Muscle layer of colon (tissue), 2 donors: ENCODE measurements at regions not wholly inside any gene's neighbourhood (a gene's known extent, or its start where the extent isn't known, plus 50 kb on each side); places are given as distances from the start of the nearest gene placed in this dataset.
"Not testable (repeated sequence)": the region's sequence is repeated elsewhere in the genome, so short reads cannot be mapped to it uniquely, and the experiment has no call there.

Source experiments
- H3K27ac ChIP-seq: one replicate; pipeline ENCODE4 v1.7.0; 2013; ENCODE audit warnings: low read depth, mild to moderate bottlenecking, low read length, moderate library complexity
- H3K27me3 ChIP-seq, 2 donors: one replicate each; pipeline ENCODE4 v1.7.0; 2013; ENCODE audit warnings: low read length in 2 of 2, mild to moderate bottlenecking in 2 of 2; ENCODE audit not compliant: insufficient read depth in 2 of 2, control insufficient read depth in 1 of 2
- H3K36me3 ChIP-seq: one replicate; pipeline ENCODE4 v1.7.0; 2013; ENCODE audit warnings: mild to moderate bottlenecking, low read length; ENCODE audit not compliant: insufficient read depth
- H3K4me1 ChIP-seq: one replicate; pipeline ENCODE4 v1.7.0; 2013; ENCODE audit warnings: mild to moderate bottlenecking, low read length; ENCODE audit not compliant: insufficient read depth
- H3K4me3 ChIP-seq, 2 donors: one replicate each; pipeline ENCODE4 v1.7.0; 2013; ENCODE audit warnings: low read length in 2 of 2, low read depth in 1 of 2, mild to moderate bottlenecking in 1 of 2, moderate library complexity in 1 of 2
- H3K9ac ChIP-seq: one replicate; pipeline ENCODE4 v1.7.0; 2013; ENCODE audit warnings: low read length
- H3K9me3 ChIP-seq: one replicate; pipeline ENCODE4 v1.7.0; 2013; ENCODE audit warnings: mild to moderate bottlenecking, low read length
- donor health status: abdominal sarcoma.
- donor health status: Adenocarcinoma of cecum.

DNA sequence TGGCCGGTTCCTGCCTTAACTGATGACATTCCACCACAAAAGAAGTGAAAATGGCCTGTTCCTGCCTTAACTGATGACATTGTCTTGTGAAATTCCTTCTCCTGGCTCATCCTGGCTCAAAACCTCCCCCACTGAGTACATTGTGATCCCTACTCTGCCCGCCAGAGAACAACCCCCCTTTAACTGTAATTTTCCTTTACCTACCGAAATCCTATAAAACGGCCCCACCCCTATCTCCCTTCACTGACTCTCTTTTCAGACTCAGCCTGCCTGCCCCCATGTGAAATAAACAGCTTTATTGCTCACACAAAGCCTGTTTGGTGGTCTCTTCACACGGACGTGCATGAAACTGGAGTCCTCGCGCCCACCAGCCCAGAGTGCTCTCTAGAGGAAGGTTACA, 166.5 kb downstream of the ADRA2C start:
- H3K27ac ChIP-seq, H3K4me1 ChIP-seq, H3K27me3 ChIP-seq, H3K9me3 ChIP-seq, H3K4me3 ChIP-seq, H3K9ac ChIP-seq, H3K36me3 ChIP-seq: not testable (repeated sequence)

DNA sequence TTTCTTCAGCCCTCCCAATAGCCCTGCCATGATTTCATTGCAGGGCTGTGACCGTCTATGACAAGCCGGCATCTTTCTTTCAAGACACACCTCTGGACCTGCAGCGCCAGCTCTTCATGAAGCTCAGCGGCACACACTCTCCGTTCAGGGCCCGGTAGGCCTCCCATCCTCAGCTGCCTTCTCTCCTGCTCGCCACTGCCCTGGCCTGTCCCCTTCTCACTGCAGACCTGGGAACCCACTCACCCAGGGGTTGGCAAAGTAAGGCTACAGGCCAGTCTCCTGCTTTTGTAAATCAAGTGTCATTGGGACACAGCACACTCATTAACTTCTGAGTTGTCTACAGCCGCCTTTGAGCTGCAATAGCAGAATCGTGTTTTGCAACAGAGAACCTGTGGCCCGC, 169.2 kb downstream of the ADRA2C start:
- not testable (repeated sequence) for H3K4me3 ChIP-seq, H3K4me1 ChIP-seq, H3K9ac ChIP-seq, H3K36me3 ChIP-seq, H3K27ac ChIP-seq, H3K27me3 ChIP-seq, H3K9me3 ChIP-seq

DNA sequence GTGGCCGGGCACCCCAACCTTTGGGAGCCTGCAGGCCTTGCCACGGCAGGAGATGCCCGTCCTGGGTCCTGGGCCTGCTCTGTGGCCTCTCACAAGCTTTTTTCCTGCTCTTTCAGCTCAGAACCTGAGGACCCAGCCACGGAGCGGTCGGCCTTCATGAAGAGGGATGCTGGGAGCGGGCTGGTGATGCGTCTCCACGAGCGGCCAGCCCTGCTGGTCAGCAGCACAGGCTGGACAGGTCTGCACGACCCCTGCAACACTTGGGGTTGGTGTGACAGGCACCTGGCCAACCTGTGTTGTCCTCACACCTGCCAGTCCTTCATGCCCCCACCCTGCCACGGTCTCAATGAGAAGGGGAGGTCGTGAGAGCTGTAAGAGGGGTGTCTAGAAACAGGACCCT, 170.0 kb downstream of the ADRA2C start:
- Histone ChIP-seq H3K27me3 (no peaks in the 10 kb centered on the region), H3K9me3 (no peaks in the 10 kb centered on the region), H3K36me3 (no peaks in the 10 kb centered on the region), H3K4me3 (no peak overlapping the region), H3K27ac (no peak overlapping the region), H3K9ac (no peak overlapping the region), H3K4me1 (no peaks in the 10 kb centered on the region)

DNA sequence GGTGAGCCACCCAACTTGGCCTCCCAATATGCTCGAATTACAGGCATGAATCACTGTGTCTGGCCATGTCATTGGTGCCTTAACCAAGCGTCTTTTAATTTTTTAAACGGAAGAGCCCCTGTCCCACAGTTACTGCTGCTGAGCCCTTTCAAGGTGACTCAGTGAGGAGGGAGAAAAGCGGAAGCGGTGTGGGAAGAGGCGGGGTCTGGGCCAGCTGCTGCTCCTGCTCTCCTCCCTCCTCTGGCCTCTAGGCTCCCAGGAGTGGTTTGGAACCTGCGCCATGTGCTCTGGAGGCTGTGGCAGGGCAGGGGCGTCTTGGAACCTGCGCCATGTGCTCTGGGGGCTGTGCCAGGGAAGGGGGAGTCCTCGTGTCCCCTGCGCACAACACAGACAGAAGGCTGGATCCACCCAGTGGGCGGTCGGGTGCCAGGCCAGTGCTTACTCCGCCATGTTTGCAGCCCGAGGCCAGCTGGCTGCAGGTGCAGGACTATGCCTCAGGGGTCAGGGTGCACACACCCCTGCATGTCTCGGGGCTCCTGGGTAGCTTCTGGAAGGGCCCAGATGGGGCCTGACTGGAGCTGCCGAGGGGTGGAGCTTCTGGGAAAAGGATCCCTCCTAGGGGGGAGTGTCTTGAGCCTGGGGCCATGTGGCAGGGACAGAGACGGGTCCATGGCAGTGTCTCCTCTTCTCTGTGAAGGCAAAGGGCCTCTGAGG, 171.8 kb downstream of the ADRA2C start:
- not testable (repeated sequence) for H3K9ac ChIP-seq, H3K9me3 ChIP-seq, H3K27ac ChIP-seq, H3K36me3 ChIP-seq, H3K4me1 ChIP-seq, H3K4me3 ChIP-seq, H3K27me3 ChIP-seq

DNA sequence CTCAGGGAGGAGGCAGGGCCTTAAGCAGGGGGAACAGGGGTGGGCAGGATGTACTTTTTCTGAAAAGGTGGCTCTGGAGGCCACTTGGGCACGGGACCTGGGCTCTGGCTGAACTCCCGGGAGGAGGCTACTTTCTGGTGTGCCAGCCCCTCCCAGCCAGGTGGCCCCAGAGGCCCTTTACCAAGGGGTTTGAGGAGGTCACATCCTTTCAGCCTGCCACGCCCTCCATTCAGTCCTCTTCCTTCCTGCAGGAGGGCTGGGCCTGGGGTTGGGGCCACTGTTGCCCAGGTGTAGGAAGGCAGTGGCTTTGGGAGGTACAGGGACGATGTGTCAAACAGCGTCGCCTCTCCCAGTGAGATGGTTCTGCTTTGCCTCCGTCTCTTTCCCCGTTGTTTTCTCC, 172.5 kb downstream of the ADRA2C start:
- H3K4me1 ChIP-seq, H3K27ac ChIP-seq, H3K4me3 ChIP-seq, H3K27me3 ChIP-seq, H3K9ac ChIP-seq, H3K36me3 ChIP-seq, H3K9me3 ChIP-seq: not testable (repeated sequence)

DNA sequence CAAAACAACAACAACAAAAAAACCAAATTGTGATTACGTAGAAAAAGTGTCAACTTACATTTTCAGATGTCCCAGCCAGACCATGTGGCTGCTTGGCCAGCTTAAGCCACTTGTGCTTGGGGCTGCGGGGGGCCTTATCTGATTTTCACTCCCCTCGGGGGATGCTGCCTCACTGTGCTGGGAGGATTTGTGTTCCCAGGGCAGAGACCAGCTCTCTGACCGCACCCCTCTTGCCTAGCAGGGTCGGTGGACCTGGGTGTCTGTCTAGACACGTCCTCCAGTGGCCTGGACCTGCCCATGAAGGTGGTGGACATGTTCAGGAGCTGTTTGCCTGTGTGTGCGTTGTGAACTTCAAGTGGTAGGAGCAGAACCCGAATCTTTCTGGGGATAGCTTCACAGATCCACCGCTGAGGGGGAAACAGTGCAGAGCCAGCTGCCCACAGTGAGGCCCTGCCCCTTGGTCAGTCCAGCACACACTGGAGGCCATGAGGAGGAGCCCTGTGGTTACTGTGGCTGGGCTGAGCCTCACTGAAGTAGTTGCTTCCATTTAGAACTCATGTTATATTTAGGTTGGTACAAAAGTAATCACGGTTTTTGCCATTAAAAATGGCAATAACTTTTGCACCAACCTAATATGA, 173.9 kb downstream of the ADRA2C start:
- not testable (repeated sequence) for H3K9ac ChIP-seq, H3K27me3 ChIP-seq, H3K4me1 ChIP-seq

DNA sequence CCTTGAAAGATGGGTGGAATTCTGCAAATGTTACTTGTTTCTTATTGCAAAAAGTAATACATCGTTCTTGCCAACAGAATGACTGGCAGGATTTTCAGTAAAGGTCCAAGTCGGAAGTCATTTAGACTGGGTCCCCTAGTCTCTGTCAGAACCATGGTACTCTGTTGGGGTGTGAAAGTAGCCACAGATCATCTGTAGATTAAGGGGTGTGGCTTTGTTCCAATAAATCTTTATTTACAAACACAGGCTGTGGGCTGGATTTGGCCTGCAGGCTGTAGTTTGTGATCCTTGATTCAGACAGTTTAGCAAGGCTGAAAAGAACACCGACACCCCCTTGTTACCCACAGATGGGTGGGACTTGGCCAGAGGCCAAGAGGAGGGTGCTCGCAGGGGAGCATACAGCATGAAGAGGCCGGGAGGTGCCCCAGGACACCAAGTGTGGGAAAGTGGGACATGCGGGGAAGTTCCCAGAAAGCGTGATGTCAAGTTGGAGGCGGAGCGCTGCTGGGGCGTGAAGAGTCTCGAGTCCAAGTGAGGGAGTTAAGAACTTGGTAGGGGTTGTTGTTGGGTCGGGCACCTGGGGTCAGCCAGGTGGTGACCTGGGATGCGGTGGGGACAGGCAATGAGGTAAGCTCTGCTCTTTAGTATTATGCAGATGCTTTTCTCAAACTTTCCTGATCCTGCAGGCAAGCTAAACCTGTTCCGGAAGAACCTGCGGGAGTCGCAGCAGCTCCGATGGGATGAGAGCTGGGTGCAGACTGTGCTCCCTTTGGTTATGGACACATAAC, 175.7 kb downstream of the ADRA2C start:
- not testable (repeated sequence) for H3K27me3 ChIP-seq, H3K4me3 ChIP-seq, H3K9ac ChIP-seq, H3K4me1 ChIP-seq, H3K9me3 ChIP-seq, H3K27ac ChIP-seq, H3K36me3 ChIP-seq

More for the DNA sequence above, 173.9 kb downstream of the ADRA2C start:
- not testable (repeated sequence) for H3K27ac ChIP-seq, H3K9me3 ChIP-seq, H3K4me3 ChIP-seq, H3K36me3 ChIP-seq

DNA sequence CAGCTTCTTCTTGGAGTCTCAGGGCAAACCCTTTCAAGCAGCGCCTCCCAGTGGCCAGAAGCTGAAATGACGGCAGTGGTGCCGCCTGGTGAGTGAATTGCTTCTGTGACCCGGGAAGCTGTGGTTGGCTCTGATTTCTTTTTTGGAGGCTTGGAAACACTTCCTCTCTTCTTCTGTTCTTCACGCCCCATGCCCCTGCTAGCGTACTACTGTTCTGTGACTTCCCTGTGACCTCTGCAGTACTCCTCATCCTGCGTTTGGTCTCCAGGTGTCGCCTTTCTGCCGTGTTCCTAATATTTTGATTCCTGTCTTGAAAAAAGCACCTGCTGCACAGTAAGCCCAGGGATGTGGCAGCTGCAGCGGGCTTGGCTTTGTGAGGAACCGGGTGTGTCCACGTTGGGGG, 176.4 kb downstream of the ADRA2C start:
- H3K9ac ChIP-seq, H3K4me3 ChIP-seq: not testable (repeated sequence)

DNA sequence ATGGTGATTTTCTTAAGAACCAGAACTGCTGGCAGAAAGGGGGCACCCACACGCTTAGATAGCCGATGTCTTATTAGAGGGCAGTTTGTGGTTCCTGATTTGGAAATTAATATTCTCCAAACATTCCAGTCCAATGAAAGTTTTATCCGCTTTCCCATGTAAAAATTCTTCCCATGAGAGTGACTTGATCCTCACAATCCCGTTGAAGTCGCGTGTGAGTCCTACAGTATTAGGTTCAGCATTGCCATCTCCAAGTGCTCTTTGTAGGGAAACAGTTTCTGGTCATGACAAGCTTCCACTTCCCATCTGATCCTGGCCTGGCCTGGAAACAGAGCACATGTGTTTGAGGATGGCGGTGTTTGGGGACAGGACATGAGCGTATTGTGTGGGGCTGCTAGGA, 176.9 kb downstream of the ADRA2C start:
- not testable (repeated sequence) for H3K9me3 ChIP-seq, H3K4me3 ChIP-seq, H3K27ac ChIP-seq, H3K4me1 ChIP-seq, H3K9ac ChIP-seq, H3K36me3 ChIP-seq, H3K27me3 ChIP-seq

More for the DNA sequence above, 176.4 kb downstream of the ADRA2C start:
- not testable (repeated sequence) for H3K36me3 ChIP-seq, H3K4me1 ChIP-seq, H3K27me3 ChIP-seq, H3K27ac ChIP-seq, H3K9me3 ChIP-seq

DNA sequence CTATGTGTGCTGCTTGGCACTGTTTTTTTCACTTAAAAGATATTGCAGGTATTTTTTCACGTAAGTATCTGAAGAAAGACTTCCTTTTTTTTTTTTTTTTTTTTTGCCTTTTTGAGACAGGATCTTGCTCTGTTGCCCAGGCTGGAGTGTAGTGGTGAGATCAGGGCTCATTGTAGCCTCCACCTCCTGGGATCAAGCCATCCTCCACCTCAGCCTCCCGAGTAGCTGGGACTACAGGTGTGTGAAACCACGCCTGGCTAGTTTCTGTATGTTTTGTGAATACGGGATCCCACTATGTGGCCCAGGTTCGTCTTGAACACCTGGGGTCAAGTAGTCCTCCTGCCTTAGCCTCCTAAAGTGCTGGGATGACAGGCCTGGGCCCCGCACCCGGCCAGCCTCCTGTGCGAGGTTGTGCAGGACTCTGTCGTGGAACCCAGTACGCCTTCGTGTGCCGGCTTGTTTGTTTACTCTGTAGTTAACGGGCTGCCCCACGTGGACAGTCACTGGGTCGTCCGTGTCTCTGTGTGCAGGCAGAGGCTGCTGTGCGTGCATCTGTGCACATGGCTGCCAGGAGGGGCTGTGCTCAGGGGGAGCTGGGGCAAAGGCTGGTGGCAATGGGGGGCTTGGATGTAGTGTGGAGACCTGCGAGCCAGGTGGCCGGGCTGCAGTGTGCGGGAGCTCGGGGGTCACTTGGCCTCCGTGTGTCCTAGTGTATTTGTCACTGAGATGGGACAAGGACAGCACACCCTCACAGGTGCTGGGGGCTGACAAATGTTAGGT, 179.5 kb downstream of the ADRA2C start:
- H3K36me3 ChIP-seq: no peaks in the 10 kb centered on the region
- H3K27ac ChIP-seq: no peak overlapping the region
- H3K4me3 ChIP-seq: no peak overlapping the region
- no peaks in the 10 kb centered on the region for H3K27me3 ChIP-seq
- no peaks in the 10 kb centered on the region for H3K9me3 ChIP-seq
- no peaks in the 10 kb centered on the region for H3K4me1 ChIP-seq
- no peak overlapping the region for H3K9ac ChIP-seq

DNA sequence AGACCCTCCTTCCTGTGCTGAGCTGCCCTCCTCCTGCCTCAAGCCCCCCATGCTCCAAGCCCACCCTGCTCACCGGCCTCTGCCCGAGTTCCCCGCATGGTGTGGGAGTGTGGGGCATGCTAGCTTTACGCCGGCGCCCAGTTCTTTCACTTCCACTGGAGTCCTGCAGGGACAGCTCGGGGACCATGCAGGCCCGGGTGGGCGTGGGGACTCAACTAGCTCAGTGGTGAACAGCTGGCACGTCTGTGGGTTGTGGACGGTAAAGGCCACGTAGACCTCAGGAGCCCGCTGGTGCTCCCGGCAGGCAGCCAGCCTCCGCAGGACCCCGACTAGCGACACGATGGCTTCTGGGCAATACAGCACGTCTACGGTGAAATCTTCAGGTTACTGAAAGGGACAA, 180.4 kb downstream of the ADRA2C start:
- H3K36me3 ChIP-seq, H3K27me3 ChIP-seq, H3K4me3 ChIP-seq, H3K27ac ChIP-seq, H3K4me1 ChIP-seq, H3K9me3 ChIP-seq, H3K9ac ChIP-seq: not testable (repeated sequence)
